Mesothelial cell of epicardium (in vitro differentiated cells): ENCODE measurements at regions not wholly inside any gene's neighbourhood (a gene's known extent, or its start where the extent isn't known, plus 50 kb on each side); places are given as distances from the start of the nearest gene placed in this dataset.

Experiments used
- DNase-seq, 2 experiments: peaks; one replicate each; pipeline ENCODE4 v3.0.0; 2021; ENCODE audit warnings: low spot score in 2 of 2; ENCODE audit not compliant: unreplicated experiment in 2 of 2
- H3K27ac Mint-ChIP-seq: 2 replicates; pipeline ENCODE4 v1.8.0; 2021; ENCODE audit warnings: mixed read lengths
- H3K27me3 Mint-ChIP-seq: 2 replicates; pipeline ENCODE4 v1.8.0; 2021; ENCODE audit warnings: low read depth, mixed read lengths
- H3K36me3 Mint-ChIP-seq: 2 replicates; pipeline ENCODE4 v1.8.0; 2021; ENCODE audit warnings: mixed read lengths
- H3K4me1 Mint-ChIP-seq: 2 replicates; pipeline ENCODE4 v1.8.0; 2021; ENCODE audit warnings: mixed read lengths
- H3K4me3 Mint-ChIP-seq: 2 replicates; pipeline ENCODE4 v1.8.0; 2021; ENCODE audit warnings: mild to moderate bottlenecking, moderate library complexity, mixed read lengths
- H3K9me3 Mint-ChIP-seq: 2 replicates; pipeline ENCODE4 v1.8.0; 2021; ENCODE audit warnings: mixed read lengths
- TF ChIP-seq, protein P1 (sequence below): fragments of 200-600 bp; sonication (generic); IDR thresholded peaks from one replicate; pipeline ENCODE4 v1.5.0; 2021; ENCODE audit warnings: antibody characterized with exemption; ENCODE audit not compliant: unreplicated experiment

GRCh38 chrX:39459952-39460351 lies 637.8 kb downstream of the BCOR start:
- Mint-ChIP-seq H3K36me3 (no peaks in the 10 kb centered on the region), H3K9me3 (peaks cover 39% of the 10 kb centered on the region), H3K27ac (no peak overlapping the region), H3K4me1 (peaks cover 3% of the 10 kb centered on the region), H3K4me3 (no peak overlapping the region), H3K27me3 (peaks cover 11% of the 10 kb centered on the region)
- TF ChIP-seq, protein P1, sequence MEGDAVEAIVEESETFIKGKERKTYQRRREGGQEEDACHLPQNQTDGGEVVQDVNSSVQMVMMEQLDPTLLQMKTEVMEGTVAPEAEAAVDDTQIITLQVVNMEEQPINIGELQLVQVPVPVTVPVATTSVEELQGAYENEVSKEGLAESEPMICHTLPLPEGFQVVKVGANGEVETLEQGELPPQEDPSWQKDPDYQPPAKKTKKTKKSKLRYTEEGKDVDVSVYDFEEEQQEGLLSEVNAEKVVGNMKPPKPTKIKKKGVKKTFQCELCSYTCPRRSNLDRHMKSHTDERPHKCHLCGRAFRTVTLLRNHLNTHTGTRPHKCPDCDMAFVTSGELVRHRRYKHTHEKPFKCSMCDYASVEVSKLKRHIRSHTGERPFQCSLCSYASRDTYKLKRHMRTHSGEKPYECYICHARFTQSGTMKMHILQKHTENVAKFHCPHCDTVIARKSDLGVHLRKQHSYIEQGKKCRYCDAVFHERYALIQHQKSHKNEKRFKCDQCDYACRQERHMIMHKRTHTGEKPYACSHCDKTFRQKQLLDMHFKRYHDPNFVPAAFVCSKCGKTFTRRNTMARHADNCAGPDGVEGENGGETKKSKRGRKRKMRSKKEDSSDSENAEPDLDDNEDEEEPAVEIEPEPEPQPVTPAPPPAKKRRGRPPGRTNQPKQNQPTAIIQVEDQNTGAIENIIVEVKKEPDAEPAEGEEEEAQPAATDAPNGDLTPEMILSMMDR, result no peak
- no peak for DNase-seq

DNA sequence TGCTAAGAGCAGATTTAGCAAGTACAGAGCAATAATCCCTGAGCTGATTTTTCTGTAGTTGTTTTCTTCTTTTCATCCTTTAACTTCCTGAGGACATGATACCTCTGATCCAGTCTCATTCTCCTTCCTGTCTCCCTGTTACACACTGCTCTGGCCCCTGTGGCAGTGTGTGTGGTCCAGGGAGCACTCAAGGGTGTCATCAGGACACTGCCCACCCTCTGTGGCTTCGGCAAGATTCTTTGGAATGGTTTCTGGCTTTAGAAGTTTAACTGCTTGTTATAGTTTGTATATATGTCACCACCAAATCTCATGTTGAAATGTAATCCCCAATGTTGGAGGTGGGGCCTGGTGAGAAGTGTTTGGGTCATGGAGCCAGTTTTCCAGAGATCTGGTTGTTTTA lies 637.3 kb downstream of the BCOR start:
- Mint-ChIP-seq H3K9me3 (peaks cover 39% of the 10 kb centered on the region), H3K27me3 (peaks cover 11% of the 10 kb centered on the region), H3K4me3 (no peak overlapping the region), H3K36me3 (no peaks in the 10 kb centered on the region), H3K27ac (no peak overlapping the region), H3K4me1 (peaks cover 3% of the 10 kb centered on the region)
- TF ChIP-seq, protein P1, result no peak
- no peak for DNase-seq

DNA sequence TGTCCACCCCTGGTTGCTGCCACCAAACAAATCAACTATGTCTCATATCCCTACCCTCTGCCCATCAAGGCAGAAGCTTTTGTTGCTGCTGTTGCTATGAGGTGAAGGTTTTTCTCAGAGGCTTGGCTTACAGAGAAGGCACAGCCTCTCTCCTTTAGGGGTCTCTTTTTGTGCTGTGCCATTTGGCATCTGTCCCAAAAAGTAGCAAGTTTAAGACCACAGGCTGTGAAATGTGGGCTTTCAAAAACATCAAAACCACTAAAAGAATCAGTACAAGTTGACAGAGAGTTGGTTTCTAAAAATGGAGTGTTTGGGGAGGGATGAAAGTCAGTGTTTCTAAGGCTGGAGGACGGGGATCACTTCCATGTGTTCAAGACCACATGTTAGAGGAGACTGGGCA lies 634.9 kb downstream of the BCOR start:
- no peak for DNase-seq
- Mint-ChIP-seq H3K9me3 (peaks cover 28% of the 10 kb centered on the region), H3K27ac (no peak overlapping the region), H3K36me3 (no peaks in the 10 kb centered on the region), H3K27me3 (peaks cover 11% of the 10 kb centered on the region), H3K4me1 (no peaks in the 10 kb centered on the region), H3K4me3 (no peak overlapping the region)
- TF ChIP-seq, protein P1, result no peak

DNA sequence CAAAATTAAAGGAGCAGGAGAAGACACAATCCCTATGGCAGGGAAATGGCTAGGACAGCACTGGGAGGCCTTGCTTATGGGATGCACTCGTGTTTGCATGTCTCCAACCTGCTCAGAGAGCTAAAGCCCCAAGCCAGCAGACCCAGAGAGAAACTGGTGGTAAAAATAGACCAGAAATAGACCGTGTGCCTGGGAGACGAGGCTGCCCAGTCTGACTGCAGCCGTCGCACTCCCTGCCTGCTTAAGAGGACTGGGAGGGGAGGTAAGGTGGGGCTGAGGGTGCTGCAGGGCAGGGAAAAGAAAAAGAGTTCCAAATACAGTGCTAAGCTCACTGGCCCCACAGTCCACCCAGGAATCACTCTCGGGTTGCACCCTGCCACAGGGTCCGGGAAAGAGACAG lies 633.5 kb downstream of the BCOR start:
- TF ChIP-seq, protein P1, result no peak
- H3K9me3 Mint-ChIP-seq, result peaks cover 24% of the 10 kb centered on the region
- no peak overlapping the region for H3K4me3 Mint-ChIP-seq
- H3K4me1 Mint-ChIP-seq, result no peaks in the 10 kb centered on the region
- no peak overlapping the region for H3K27ac Mint-ChIP-seq
- peaks cover 11% of the 10 kb centered on the region for H3K27me3 Mint-ChIP-seq
- no peak for DNase-seq
- no peaks in the 10 kb centered on the region for H3K36me3 Mint-ChIP-seq

- no peak for DNase-seq
- no peak overlapping the region for H3K27ac Mint-ChIP-seq
- no peak overlapping the region for H3K4me3 Mint-ChIP-seq
- peaks cover 4% of the 10 kb centered on the region for H3K4me1 Mint-ChIP-seq
- H3K36me3 Mint-ChIP-seq, result no peaks in the 10 kb centered on the region
- H3K9me3 Mint-ChIP-seq, result peaks cover 27% of the 10 kb centered on the region
- H3K27me3 Mint-ChIP-seq, result peaks cover 11% of the 10 kb centered on the region
- TF ChIP-seq, protein P1, result no peak
Observed at GRCh38 chrX:39465467-39465866, 632.3 kb downstream of the BCOR start.

- DNase-seq, result no peak
- H3K9me3 Mint-ChIP-seq, result peaks cover 27% of the 10 kb centered on the region
- peaks cover 8% of the 10 kb centered on the region for H3K4me1 Mint-ChIP-seq
- H3K27me3 Mint-ChIP-seq, result peaks cover 11% of the 10 kb centered on the region
- TF ChIP-seq, protein P1, result no peak
- no peaks in the 10 kb centered on the region for H3K36me3 Mint-ChIP-seq
- H3K27ac Mint-ChIP-seq, result no peak overlapping the region
- H3K4me3 Mint-ChIP-seq, result no peak overlapping the region
Observed at GRCh38 chrX:39465906-39466305, 631.9 kb downstream of the BCOR start.
